Fibroblast of gingiva (primary cell): ENCODE measurements at regions not wholly inside any gene's neighbourhood (a gene's known extent, or its start where the extent isn't known, plus 50 kb on each side); places are given as distances from the start of the nearest gene placed in this dataset.
A peak's percentile ranks its signal among the peaks of the same experiment; 100 is the strongest.
"Not testable (repeated sequence)": the region's sequence is repeated elsewhere in the genome, so short reads cannot be mapped to it uniquely, and the experiment has no call there.

Experiments
- DNase-seq: peaks from one replicate; pipeline ENCODE4 v3.0.0-alpha.2; 2011; ENCODE audit warnings: low read depth

DNA sequence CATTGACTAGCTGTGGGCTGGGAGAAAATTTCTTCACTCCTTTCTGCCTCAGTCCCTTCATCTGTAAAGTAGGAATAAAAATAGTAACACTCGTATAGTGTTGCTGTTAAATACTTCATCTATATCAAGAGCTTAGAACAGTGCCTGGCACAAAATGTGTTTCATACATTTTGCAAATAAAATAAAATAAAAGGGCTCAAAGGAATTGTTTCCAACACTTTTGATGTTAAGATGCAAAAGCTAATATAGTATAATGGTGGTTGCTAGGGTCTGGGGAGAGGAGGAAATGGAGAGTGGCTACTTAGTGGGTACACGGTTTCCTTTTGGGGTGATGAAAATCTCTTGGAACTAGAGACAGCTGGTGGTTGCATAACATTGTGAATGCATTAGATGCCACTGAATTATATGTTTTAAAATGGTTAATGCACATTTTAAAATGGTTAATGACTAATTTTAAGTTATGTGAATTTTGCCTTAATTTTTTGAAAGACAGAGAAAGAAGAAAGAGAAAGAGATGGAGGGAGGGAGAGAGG lies 542.1 kb upstream of the ID2 start:
- DNase-seq: no peak

DNA sequence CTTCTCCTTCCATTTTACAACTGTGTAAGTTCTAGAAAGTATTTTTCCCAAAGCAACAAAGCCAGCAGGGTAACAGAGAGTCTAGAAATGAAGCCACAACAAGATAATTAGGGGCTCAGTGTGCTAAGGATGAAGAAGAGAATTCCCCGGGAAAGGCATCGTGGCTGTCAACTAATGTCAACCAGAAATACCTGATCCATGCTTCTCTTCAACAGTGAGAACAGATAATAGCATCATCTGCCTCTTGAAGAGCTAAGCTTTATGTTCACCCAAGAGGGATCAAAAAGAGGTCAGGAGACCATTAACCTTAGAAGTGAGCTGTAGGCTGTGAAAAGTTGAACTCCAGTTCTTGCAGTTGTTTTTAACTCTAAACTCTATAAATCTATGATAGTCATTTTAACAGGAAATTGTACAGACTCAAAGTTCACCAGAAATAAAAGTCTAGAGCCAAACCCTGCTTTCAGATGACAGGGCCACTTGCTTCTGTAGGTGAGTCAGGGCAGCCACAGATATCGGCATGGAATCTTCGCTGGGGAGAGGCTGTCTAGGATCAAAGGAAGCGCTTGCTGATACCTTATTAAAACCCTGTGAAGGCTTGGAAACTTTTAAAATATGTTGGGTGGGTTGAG lies 540.7 kb upstream of the ID2 start:
- DNase-seq: no peak

DNA sequence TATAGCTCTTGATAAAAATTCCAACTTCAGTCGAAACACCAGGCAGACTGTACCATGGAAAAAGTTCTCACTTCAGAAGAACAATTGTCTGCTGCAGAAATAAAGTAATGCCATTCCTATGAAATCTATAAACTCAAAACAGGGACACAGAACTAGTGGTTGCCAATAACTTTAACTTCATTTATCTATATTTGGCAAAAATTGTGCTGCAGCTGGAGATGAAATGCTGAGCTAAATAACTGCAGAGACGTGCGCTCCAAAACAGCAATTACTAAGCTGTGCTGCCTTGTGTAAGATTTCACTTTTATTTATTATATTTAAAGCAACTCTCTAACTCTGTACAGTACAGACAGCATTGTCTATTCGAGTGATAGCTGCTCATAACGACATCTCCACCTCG lies 540.1 kb upstream of the ID2 start:
- no peak for DNase-seq

DNA sequence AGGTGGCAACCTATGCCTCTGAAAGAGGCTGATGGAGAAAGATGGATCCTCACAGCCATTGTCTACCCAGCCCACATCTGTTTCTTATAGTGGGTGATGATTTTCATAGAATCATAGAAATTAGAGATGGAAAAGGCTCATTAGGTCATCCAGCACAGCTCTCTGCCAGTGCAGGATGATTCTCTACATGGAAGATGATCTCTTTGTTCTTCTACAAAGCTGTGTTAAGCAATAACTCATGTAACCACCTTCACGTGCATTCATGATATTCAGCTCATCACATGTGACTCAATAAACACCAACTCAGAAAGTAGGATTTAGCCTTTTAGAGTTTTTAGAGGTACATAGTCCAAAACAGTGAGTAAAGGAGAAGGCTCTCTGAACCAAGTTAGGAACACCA lies 539.4 kb upstream of the ID2 start:
- DNase-seq: peak; percentile 35

DNA sequence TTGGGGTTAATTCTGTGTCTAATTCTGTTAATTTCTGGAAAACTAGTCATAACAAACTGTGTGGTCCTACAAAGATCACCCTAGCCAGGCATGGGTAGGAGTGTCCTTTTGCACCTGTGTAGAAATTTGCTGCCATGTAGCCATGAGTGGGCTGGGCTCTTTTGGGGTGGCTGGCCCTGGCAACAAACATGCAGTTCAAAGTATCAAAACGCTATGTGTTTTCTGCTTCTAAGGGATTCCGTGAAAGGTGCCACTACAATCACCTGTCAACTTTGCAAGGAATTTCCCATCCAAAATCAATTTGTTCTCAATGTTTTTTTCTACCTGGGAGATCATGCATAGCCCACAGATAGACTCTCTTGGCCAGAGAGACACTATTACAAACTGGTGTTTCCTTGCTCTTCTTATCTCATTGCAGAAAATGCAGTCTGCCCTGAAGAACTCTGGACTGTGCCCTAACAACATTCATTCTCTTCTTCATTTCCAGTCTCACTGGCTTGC lies 537.7 kb upstream of the ID2 start:
- DNase-seq: no peak

DNA sequence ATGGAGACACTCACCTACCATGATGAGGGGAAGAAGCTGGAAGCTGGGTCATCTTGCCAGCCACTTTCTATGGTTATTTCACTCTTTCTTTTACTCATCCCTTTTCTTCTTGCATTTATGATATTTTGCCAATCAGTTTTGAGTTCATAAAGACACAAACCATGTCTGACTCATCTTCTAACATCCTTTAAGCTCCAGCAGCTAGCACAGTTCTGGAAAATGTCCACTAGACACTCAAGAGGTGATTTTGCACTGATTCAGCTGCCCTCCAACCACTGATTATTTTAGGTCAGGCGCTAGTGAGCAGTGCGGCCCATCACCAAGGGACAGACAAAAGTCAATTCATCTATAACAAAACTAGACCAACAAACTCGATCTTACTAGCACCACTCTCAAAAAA lies 537.1 kb upstream of the ID2 start:
- peak; percentile 48 for DNase-seq

DNA sequence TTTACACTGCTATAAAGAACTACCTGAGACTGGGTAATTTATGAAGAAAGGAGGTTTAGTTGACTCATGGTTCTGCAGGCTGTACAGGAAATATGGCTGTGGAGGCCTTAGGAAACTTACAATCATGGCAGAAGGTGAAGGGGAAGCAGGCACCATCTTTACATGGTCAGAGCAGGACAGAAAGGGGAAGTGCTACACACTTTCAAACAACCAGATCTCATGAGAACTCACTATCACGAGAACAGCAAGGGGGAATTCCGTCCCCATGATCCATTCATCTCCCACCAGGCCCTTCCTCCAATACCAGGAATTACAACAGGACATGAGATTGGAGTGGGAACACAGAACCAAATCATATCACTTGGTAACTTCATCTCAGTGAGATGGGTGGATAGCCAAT lies 536.5 kb upstream of the ID2 start:
- not testable (repeated sequence) for DNase-seq

DNA sequence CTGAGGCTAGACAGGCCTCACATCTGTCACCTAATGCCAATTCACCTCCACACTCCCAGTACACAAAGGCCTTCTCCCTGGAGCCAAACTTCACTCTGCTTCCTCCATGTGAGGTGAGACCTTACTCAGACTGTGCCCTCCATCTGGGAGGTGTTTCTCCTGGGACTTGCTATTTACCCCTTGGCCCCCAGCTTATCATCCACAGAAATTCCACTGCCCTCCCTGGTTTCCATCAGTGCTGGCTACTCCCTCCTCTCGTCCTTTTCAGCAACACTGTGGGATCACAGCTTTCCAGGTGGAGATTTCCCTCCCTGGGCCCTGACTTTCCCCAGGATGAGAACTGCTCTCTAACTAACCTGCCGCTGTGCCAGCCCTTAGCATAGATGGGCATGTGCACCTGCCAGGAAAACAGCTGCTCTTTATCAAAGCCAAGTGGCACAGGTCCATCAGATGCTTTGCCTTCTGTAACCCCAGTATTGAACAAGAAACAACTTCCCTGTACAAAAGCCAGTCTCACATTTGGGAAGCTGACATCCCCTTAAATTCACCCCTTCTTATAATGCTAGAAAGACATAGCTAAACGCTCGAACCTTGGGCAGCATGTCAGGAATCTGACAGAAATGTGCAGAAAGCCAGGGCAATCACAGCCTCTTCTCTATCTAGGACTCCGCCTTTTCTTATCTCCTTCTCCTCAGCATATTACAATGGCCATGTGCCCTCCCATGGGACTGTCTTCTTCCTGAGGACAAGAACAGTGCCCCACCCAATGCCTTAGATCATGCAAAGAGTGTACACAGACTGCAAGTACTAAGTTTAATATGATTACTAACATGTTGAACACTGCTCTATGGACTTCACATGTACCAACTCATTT lies 535.5 kb upstream of the ID2 start:
- DNase-seq: no peak

DNA sequence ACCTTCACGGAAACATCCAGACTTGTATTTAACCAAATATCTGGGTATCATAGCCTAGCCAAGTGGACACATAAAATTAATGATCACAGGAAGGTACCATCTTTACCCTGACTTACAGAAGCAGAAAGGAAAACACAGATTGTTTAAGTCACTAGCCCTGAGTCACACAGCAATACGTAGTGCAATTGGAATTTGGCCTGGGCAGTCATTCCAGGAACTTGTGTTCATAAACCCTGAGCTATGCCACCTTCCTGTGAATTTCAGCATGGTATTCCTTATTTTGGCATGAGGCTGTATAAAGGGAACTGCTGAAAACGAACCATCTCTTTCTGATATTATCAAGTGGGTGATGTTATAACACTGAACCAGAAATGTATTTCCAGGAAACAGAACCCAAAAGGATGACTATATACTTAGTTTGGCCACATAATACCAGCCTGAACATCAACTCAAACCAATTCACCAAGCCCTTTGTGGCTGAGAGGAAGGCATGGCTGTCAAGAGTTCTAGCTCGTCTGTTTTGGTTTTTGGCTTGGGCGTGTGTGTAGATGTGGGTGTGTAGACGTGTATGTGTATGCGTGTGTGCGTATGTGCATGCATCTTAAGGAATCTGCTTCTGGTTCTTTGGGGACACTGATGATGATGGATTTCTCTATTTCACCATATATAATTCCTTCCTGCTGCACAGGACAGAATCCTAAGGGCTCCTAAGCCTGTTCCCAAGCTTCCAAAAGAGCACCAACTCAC lies 533.4 kb upstream of the ID2 start:
- DNase-seq: peak; percentile 80

DNA sequence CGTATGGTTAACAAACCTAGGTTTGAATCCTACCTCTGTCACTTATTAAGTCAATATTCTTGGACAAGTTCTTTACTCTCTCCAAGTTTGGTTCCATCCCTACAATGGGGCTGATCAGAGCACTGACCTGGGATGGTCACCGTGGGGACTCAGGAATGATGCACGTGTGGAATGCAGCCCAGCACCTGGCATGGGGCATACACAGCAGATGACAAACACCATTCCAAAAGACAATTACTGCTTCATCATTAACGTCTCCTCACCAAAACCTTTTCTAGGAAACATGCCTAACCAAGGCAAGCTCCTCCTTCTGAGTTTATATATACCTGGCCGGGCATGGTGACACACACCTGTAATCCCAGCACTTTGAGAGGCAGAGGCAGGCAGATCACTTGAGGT lies 532.9 kb upstream of the ID2 start:
- DNase-seq: no peak

DNA sequence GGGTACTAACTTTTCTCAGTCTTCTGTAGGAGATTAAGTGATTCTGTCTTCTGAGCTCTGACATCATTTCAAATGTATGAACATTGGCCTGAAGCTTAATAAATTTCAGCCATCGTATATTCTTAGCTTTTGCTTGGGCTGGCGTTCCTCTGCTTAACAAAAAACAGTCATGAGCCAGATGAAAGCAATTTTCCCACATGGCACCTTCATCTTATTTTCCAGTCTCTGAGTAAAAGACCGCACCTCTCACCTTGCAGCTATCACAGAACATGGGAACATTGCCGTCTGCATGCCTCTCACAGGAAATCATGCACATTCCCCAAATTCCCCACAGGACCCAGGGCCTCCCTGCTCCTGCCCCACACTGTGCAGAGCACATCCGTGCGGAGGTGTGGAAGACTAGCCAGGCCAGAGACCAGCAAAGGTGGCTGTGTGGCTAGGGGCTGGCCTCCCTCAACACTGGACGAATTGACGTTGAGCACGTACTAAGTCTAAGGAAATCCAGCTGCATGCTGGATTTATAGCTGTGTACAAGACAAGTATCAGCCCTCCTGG lies 531.8 kb upstream of the ID2 start:
- no peak for DNase-seq

DNA sequence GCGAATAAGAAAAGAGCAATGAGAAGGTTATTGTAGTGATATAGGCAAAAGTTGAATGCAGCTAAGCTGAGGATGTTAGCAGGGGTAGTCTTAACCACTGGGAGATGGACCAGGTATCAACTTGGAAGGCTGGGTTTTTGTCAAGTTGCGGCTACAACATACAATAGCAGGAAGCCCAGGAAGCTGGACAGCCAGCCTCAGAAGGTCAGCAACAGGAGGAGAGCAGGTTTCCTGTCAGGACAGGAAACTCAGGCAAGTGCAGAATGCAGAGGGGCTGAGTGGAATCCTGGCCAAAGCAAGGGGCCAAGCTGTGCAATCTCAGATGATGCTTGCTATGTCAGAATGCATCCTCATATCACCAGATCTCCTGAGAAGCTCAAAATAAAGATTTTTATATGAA lies 530.0 kb upstream of the ID2 start:
- no peak for DNase-seq

DNA sequence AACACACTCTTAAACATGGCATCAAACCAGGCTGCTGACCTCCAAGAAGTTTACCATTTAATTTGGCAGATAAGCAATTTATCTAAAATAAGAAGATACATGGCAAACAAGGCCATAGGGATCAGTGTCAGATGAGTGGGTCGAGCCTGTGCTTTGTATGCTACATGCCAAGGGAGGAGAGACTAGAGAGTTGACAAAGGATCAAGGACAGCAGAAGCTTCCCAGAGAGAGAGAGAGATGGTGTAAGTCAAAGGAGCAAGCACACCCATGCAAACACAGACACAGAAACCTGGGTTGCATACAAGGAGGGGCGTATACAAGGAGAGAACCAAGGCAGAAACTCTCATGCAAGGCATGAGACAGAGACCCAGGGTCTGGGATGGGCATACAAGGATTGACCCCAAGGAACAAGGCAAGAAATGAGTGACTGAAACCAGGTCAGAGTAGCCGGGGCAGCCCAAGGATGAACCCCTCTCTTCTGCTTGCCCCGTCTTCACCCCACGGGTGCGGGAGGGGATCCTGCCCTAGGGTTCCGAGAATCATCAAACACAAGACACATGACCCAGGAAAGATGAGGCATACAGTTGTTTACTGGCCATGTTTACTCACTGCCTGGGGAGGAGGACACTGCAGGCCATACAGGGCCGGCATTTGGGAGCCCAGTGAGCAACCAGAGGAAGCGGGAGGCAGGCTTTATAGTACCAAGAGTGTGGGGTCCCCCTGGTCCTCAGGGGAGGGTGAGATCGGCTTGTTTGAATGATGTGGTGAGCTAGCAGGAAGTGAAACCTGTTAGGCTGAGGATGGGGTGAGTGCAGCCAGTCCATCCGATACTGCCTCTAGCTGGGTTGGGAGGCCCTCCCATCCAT lies 529.2 kb upstream of the ID2 start:
- DNase-seq: no peak

DNA sequence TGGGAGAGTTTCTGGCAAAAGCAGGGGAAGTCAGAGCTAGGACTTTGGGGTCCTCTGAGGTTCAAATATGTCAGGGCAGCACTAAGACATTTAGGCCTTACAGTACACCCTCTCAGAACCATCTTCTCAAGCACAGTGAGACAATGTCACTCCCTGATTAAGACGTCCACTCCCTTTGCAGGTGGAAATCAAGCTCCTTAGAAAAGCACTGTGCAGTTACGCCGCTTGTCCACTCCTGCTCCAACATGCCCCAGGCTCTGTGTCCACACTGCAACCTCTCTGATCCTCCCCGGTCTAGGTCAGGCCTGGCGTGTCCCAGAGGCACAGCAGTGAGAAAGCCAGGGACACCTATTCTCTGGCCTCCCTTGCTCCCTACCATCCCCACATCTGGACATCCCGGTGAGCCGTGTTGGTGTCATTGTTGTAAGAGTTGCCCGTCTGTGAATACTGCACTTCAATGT lies 528.6 kb upstream of the ID2 start:
- DNase-seq: no peak

DNA sequence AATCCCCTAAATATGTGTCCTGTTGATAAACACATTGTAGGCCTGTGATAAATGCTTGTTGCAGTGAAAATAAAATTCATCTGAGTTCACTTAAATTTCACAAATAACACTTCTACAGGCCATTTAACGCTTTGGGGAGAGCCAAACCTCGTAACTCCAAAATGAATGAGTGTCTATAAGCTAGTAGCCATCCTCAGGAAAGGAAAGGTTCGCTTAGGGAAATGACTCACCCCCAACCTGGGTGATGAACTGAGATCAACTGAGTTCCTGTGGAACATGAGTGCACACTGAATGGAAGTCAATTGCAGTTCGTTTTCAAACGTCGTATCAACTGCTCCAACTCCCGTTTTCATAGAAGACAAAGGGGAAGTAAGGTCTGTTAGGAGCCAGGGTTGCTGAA lies 527.6 kb upstream of the ID2 start:
- no peak for DNase-seq

DNA sequence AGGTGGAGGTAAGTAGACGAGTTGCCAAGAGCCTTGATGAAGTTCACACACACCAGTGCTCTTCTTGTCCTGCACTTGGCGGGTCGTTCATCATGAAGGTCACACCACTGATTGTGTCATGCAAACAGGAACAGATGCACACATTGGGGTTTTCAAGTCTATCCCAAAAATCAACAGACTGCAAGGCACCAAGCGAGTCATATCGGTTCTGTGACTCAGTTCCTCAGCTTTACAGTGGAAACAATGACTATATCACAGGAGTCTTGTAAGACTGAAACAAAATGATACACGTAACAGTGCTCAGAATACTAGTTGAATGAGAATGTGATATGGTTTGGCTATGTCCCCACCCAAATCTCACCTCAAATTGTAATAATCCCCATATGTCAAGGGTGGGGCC lies 526.9 kb upstream of the ID2 start:
- no peak for DNase-seq

DNA sequence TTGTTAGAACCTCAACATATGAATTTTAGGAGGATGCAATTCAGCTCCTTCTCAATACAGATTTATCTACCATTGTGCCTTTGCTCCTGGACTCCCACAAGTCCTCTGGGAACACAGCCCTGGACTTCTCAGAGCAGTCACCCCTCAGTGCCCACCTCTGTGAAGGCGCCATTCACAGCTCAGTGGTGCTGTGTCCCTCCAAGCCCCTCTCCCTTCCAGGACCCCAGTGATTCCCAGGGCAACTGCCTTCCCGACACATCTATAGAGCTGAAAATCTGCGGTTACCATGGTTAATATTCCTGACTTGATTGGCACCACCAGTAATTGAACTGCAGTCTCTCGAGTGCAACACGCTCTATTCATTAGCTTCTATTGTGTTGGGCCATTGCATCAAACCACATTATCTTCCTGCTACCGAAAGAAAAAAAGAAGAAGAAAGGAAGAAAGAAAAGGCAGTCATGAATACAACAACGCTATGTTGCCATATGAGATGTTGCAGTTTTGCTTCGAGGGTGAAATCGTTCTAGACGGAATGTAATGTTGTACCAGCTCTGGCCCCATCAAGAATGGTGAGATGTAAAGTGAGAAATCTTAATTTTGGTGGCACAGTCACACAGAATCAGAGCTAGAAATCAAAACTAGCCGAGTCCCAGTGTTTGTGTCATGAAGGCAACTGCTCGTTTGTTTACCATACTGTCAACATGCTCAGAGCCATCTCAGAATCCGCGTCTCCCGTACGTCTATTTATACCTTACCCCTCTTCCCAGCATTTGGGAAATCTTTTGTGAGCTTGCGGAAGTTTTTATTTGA lies 524.0 kb upstream of the ID2 start:
- DNase-seq: no peak

DNA sequence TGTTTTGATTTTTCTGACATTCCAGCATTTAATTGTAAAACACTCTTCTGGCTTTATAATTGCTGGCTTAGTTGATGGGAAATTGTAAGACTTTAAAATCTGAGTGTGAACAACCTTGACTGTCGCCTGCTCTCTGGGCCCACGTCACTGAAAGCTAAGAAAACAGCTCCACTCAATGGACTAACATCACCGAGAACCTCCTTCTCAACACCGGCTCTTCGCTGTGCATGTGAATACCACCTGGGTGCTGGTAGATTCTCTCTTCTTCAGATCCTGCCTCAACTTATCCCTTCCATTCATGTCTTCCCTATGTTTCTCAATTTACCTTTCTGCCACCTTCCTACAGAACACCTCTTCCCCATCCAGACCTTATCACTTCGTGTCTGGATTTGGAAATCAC lies 523.1 kb upstream of the ID2 start:
- DNase-seq: no peak

DNA sequence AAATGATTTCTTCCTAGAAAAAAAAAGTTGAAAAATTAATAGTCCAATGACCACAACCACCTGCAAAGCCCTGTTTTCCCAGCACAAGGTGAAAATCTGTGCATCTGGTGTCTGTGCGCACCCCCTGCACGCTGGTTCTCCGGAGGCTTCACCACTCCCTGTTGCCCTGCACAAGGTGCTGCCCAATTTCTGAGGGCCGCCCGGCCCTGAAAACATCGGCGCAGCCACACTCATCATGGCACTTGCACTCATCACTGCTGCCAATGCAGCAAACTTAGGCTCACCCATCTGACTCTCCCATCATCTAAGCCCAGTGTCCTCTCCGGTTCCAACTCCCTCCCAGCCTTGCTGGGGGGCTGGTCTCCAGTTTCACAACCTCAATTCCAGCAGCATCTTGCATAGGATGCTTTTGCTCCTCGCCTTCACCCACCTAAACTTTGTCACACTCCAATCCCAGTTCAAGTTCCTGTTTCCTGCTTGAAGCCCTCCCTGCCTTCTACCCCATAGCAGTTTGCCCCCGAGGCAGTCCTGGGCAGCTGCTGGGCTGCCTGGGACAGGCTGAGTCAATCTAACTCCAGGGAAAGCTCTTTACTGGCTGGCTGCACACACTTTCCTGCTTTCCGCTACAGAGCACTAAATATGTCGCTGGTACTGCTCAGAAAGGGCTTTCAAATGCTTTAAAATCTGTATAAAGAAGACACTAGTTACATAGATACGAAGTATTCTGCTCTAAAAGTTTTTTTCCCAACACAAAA lies 522.5 kb upstream of the ID2 start:
- DNase-seq: no peak
